RWPE2 (cell line): ENCODE measurements at regions not wholly inside any gene's neighbourhood (a gene's known extent, or its start where the extent isn't known, plus 50 kb on each side); places are given as distances from the start of the nearest gene placed in this dataset.

Experiments used
- ATAC-seq: fragments of 200-7000 bp; cut with Tn5 transposase; 3 replicates; pipeline ENCODE4 v1.9.1; 2021; ENCODE audit warnings: low read depth
- DNase-seq: peaks from one replicate; pipeline ENCODE4 v3.0.0-alpha.2; 2020; ENCODE audit warnings: low spot score
- H3K27ac ChIP-seq: fragments of 450-650 bp; 2 replicates; pipeline ENCODE4 v1.5.1; 2017; ENCODE audit warnings: mild to moderate bottlenecking; ENCODE audit not compliant: poor library complexity, severe bottlenecking
- H3K27me3 ChIP-seq: fragments of 250-450 bp; sonication (Bioruptor Pico); 2 replicates; pipeline ENCODE4 v1.5.1; 2021; ENCODE audit warnings: mild to moderate bottlenecking, moderate library complexity; ENCODE audit not compliant: insufficient read depth, poor library complexity, severe bottlenecking
- H3K36me3 ChIP-seq: fragments of 250-450 bp; sonication (Bioruptor Pico); 2 replicates; pipeline ENCODE4 v1.5.1; 2020; ENCODE audit warnings: low read depth, mild to moderate bottlenecking, moderate library complexity
- H3K4me1 ChIP-seq: fragments of 250-450 bp; sonication (Bioruptor Pico); 2 replicates; pipeline ENCODE4 v1.5.1; 2021; ENCODE audit warnings: mild to moderate bottlenecking, moderate library complexity; ENCODE audit not compliant: insufficient read depth, poor library complexity, severe bottlenecking
- H3K4me3 ChIP-seq: fragments of 250-450 bp; sonication (Bioruptor Pico); 2 replicates; pipeline ENCODE4 v1.5.1; 2021; ENCODE audit warnings: mild to moderate bottlenecking, moderate library complexity; ENCODE audit not compliant: severe bottlenecking
- H3K9me3 ChIP-seq: fragments of 250-450 bp; sonication (Bioruptor Pico); 2 replicates; pipeline ENCODE4 v1.5.1; 2021; ENCODE audit warnings: mild to moderate bottlenecking, moderate library complexity; ENCODE audit not compliant: severe bottlenecking
- TF ChIP-seq, protein P1 (sequence below): fragments of 450-650 bp; IDR thresholded peaks from one replicate; pipeline ENCODE4 v1.5.1; 2017; ENCODE audit warnings: mild to moderate bottlenecking, moderate library complexity; ENCODE audit not compliant: poor library complexity, severe bottlenecking

DNA sequence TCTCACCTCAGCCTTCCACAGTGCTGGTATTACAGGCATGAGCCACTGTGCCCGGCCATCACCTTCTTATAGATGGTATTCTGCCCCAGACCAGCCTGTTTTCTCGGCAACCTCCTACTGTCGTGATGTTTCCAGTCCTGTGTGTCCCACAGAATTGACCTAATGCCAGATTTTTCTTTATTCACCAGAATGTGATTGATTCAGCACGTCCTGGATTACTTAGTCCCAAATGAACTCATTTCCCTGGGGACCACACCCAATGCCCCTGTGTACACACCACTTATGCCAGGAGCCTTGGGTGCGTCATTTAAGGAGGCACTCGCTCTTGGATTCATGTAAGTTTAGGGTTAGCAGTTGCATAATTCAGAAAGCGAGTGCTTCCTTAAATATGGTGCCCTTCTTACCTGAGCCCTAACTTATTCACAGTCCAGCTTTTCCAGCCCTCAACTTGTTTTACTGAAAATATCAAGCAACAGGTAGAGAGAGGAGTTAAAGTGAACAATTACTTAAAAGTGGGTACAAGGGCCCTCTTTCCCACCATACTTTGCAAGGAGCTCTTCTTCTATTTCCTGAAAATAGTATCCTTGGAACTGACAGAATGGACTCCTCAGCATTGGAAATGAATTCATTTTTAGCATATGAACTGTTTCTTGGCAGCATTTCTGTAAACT lies 64.6 kb upstream of the UBE2E1 start:
- H3K9me3 ChIP-seq, result no peaks in the 10 kb centered on the region
- TF ChIP-seq, protein P1, sequence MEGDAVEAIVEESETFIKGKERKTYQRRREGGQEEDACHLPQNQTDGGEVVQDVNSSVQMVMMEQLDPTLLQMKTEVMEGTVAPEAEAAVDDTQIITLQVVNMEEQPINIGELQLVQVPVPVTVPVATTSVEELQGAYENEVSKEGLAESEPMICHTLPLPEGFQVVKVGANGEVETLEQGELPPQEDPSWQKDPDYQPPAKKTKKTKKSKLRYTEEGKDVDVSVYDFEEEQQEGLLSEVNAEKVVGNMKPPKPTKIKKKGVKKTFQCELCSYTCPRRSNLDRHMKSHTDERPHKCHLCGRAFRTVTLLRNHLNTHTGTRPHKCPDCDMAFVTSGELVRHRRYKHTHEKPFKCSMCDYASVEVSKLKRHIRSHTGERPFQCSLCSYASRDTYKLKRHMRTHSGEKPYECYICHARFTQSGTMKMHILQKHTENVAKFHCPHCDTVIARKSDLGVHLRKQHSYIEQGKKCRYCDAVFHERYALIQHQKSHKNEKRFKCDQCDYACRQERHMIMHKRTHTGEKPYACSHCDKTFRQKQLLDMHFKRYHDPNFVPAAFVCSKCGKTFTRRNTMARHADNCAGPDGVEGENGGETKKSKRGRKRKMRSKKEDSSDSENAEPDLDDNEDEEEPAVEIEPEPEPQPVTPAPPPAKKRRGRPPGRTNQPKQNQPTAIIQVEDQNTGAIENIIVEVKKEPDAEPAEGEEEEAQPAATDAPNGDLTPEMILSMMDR, result no peak
- no peaks in the 10 kb centered on the region for H3K36me3 ChIP-seq
- peak overlapping the region; percentile 98 for H3K27ac ChIP-seq
- peaks cover 34% of the 10 kb centered on the region for H3K4me1 ChIP-seq
- no peaks in the 10 kb centered on the region for H3K27me3 ChIP-seq
- peak; percentile 92 for DNase-seq
- H3K4me3 ChIP-seq, result peak overlapping the region; percentile 0
- peak; percentile 82 for ATAC-seq

DNA sequence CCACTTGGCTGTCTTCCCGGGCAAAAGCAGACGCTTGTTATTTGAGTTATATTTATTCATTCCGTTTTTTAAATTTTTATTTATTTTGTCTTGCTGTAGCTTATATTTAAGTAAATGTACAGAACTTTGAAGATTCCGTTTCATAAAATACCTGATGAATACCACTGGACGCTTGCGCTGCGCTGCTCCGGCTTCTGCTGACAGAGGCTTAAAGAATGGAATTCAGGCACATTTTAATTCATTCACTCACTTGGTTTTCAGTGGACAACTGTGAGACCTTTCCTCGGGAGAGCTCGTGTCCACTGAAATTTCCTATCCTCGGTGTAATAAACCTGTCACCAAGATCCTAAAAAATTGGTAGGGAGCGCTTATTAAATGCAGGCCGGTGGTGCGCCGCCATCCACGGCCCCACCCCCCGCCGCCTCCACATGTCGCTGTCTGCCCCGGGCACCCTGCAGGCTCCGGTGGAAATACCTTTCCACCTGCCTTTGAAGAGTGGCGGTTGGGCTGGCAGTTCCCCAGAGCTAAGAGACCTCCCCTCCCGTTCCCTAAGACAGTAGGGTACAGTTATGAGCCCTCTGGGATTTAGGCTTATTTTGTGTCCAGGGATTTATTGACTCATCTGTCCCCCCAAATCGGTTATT lies 62.5 kb upstream of the UBE2E1 start:
- Histone ChIP-seq H3K27me3 (no peaks in the 10 kb centered on the region), H3K9me3 (no peaks in the 10 kb centered on the region), H3K4me1 (peaks cover 34% of the 10 kb centered on the region), H3K36me3 (no peaks in the 10 kb centered on the region), H3K4me3 (no peak overlapping the region), H3K27ac (no peak overlapping the region)
- DNase-seq (no peak), ATAC-seq (no peak)
- TF ChIP-seq, protein P1, result no peak

DNA sequence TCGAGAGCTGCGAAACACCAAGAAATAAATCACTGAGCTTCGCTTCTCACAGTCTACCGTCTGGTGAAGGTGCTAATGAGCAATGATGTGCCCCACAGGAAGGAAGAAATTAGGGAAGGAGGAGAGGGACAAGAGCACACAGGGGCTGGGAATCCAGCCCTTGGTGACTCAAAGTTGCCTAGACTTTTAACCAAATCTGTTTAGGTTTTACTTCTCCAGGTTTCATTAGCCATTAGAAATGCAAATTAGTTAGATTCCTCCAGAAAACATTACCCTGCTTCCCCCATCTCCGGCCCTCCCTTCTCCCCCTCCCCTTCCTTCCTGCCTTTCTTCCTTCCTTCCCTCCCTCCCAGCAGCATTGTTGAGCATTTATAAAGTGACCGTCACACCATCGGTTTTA lies 59.3 kb upstream of the UBE2E1 start:
- Histone ChIP-seq H3K36me3 (no peaks in the 10 kb centered on the region), H3K9me3 (no peaks in the 10 kb centered on the region), H3K4me1 (peaks cover 6% of the 10 kb centered on the region), H3K27ac (no peak overlapping the region), H3K4me3 (no peak overlapping the region), H3K27me3 (no peaks in the 10 kb centered on the region)
- TF ChIP-seq, protein P1, result no peak
- ATAC-seq (no peak), DNase-seq (no peak)

DNA sequence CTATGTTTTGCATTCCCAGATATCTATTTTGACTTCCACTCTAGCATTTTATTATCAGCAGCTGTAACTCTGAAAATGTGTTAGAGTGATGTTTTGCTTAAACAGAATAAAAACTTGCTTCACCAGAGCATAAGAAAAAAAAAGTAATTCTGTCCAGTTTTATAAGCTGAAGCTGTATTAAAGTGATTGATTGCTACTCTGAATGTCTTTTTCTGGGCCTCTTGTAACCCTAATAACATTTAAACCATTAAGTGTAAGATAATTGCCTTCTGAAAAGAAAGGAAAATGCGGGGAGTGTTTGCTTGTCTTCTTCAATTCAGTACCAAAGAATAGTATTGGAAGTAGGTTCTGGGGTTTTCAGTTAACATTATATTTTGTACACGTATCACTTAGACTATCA lies 57.9 kb upstream of the UBE2E1 start:
- ATAC-seq (no peak), DNase-seq (no peak)
- Histone ChIP-seq H3K9me3 (no peaks in the 10 kb centered on the region), H3K36me3 (no peaks in the 10 kb centered on the region), H3K4me1 (peaks cover 3% of the 10 kb centered on the region), H3K27me3 (no peaks in the 10 kb centered on the region), H3K4me3 (no peak overlapping the region), H3K27ac (no peak overlapping the region)
- TF ChIP-seq, protein P1, result no peak

DNA sequence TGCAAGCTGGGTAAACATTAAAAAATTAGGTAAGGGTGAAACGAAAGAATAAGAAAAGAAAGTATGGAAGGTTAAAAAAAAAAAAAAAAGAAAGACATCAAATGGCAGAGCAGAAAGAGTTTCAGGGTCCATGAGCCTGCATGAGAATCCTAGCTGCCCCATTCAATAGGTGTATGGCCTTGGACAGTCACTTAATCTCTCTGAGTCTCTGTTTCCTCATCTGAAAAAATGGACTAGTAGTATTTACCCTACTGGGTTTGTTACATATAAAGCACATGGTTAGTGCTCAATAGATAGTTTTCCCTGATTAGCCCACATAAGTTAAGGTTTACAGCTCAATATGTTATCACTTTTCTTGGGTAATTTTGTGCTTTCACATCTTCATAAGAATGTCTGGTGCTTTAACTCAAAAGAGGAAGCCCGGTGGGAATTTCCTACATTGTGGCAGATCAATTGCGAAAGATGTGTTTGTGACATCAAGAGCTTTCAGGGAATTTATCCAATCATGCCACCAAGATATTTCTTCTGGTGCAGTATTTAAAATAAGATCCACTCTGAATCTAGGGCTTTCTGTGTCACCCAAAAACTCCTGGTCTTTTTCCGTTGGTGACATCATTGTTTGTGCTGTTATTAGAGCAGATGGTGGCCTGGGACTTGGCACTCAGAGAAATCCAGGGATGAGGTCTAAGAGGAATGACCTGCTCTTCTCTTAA lies 57.2 kb upstream of the UBE2E1 start:
- DNase-seq (no peak), ATAC-seq (no peak)
- no peaks in the 10 kb centered on the region for H3K9me3 ChIP-seq
- H3K4me1 ChIP-seq, result peaks cover 3% of the 10 kb centered on the region
- H3K27me3 ChIP-seq, result no peaks in the 10 kb centered on the region
- no peak overlapping the region for H3K27ac ChIP-seq
- no peaks in the 10 kb centered on the region for H3K36me3 ChIP-seq
- TF ChIP-seq, protein P1, result no peak
- no peak overlapping the region for H3K4me3 ChIP-seq
